Stimulated activated memory B cell treated with anti-CD40 and anti-IgM and Interleukin-4, amounts not matched to agents 10 μg/mL and 1 μg/mL and 100 μg/mL, for 72 hours (primary cell): ENCODE measurements at regions not wholly inside any gene's neighbourhood (a gene's known extent, or its start where the extent isn't known, plus 50 kb on each side); places are given as distances from the start of the nearest gene placed in this dataset.
"Not testable (repeated sequence)": the region's sequence is repeated elsewhere in the genome, so short reads cannot be mapped to it uniquely, and the experiment has no call there.

Source experiments
- ATAC-seq: fragments of 150-1000 bp; cut with Tn5 transposase; 2 replicates; pipeline ENCODE4 v1.10.0; 2021
- H3K27ac Mint-ChIP-seq: one replicate; pipeline ENCODE4 v1.8.0; 2022; ENCODE audit warnings: mild to moderate bottlenecking, mixed read lengths
- H3K27me3 Mint-ChIP-seq: one replicate; pipeline ENCODE4 v1.8.0; 2022; ENCODE audit warnings: mixed read lengths
- H3K36me3 Mint-ChIP-seq: one replicate; pipeline ENCODE4 v1.8.0; 2022; ENCODE audit warnings: mixed read lengths
- H3K4me1 Mint-ChIP-seq: one replicate; pipeline ENCODE4 v1.8.0; 2022; ENCODE audit warnings: mixed read lengths
- H3K4me3 Mint-ChIP-seq: one replicate; pipeline ENCODE4 v1.8.0; 2022; ENCODE audit warnings: mild to moderate bottlenecking, moderate library complexity, mixed read lengths
- H3K9me3 Mint-ChIP-seq: one replicate; pipeline ENCODE4 v1.8.0; 2022; ENCODE audit warnings: mixed read lengths

- Mint-ChIP-seq H3K4me1 (no peaks in the 10 kb centered on the region), H3K9me3 (no peaks in the 10 kb centered on the region), H3K27ac (no peak overlapping the region), H3K4me3 (no peak overlapping the region), H3K36me3 (no peaks in the 10 kb centered on the region), H3K27me3 (no peaks in the 10 kb centered on the region)
- no peak for ATAC-seq
Observed at GRCh38 chr1:209150114-209150513, 433.4 kb upstream of the CAMK1G start.

GRCh38 chr1:209153411-209153810 is 430.1 kb upstream of the CAMK1G start:
- Mint-ChIP-seq H3K4me1 (no peaks in the 10 kb centered on the region), H3K27me3 (no peaks in the 10 kb centered on the region), H3K27ac (no peak overlapping the region), H3K9me3 (no peaks in the 10 kb centered on the region), H3K36me3 (no peaks in the 10 kb centered on the region), H3K4me3 (no peak overlapping the region)
- ATAC-seq: no peak

GRCh38 chr1:209154912-209155311 is 428.6 kb upstream of the CAMK1G start:
- Mint-ChIP-seq H3K9me3 (no peaks in the 10 kb centered on the region), H3K27ac (no peak overlapping the region), H3K4me1 (no peaks in the 10 kb centered on the region), H3K4me3 (no peak overlapping the region), H3K27me3 (no peaks in the 10 kb centered on the region), H3K36me3 (no peaks in the 10 kb centered on the region)
- ATAC-seq: no peak

DNA sequence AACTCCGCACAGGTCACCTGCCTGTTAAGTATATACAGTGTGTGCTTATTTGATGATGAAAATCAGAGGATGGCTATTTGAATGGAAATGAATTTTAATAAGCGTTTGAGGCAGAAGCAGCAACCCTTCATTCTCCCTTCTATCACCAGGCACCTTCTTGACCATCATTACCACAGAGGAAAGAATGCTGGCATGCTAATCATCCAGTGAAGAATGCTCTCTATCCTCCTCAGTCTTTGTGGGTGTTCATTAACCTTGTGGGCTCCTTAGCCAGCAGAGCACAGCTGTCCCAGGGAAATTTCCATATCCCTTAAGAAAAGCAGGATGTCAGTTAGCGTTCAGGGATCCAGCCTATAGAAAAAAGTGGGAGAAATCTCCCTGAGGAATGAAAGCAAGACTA is 428.0 kb upstream of the CAMK1G start:
- no peak overlapping the region for H3K27ac Mint-ChIP-seq
- no peaks in the 10 kb centered on the region for H3K27me3 Mint-ChIP-seq
- no peak for ATAC-seq

DNA sequence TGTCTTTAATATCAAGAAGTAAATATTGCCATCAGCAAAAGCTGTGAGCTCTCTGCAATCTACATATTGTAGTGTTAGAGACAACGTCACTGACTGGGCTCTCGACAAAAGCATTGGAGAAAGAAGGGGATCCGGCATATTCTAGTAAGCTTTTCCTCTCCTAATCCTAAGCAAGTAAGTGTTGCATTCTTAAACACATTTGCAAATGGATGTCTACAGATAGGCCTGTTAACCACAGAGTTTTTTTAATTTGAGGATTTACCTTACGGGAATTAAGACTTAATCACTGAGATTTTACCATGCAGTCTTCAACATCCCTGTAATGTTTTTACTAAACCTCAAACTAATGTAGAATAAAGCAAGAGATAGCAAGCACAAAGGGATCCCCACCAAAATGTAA is 426.5 kb upstream of the CAMK1G start:
- no peak overlapping the region for H3K4me3 Mint-ChIP-seq
- no peak for ATAC-seq
- no peaks in the 10 kb centered on the region for H3K36me3 Mint-ChIP-seq
- H3K27me3 Mint-ChIP-seq: no peaks in the 10 kb centered on the region
- no peaks in the 10 kb centered on the region for H3K4me1 Mint-ChIP-seq
- no peaks in the 10 kb centered on the region for H3K9me3 Mint-ChIP-seq
- H3K27ac Mint-ChIP-seq: no peak overlapping the region

More for the DNA sequence above, 428.0 kb upstream of the CAMK1G start:
- H3K9me3 Mint-ChIP-seq: no peaks in the 10 kb centered on the region
- H3K4me3 Mint-ChIP-seq: no peak overlapping the region
- H3K36me3 Mint-ChIP-seq: no peaks in the 10 kb centered on the region
- H3K4me1 Mint-ChIP-seq: no peaks in the 10 kb centered on the region

DNA sequence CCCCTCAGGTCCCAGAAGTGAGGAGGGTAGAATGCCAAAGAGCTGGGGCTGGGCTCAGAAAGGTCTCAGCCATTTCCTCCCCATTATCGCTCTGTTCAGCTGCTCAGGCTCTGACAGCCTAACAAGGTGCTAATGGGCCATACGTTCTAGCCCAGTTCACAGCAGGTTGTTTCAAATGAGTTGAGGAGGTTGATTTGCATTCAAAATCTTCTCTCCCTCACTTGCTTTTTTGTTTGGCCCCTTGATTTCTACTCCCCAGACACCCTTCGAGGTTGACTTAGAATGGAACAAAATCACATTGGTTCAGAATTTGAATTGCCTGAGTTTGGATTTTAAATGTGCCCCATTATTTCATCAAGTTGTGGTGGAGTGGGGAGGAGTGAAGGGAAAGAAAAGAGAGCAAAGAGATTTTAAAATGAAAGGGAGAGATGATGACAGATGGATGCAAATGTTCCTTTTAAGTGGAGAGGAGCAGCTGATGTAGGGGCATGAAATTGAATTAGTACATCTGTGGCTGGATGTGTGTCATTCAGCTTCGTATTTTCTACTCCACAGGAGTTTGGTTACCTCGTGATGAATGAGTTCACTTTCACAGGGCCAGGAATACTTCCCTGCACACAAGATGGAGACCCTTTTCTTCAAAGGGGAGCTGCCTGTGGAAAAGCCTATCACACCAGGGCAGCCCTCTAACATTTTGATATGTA is 425.8 kb upstream of the CAMK1G start:
- ATAC-seq: no peak
- no peak overlapping the region for H3K4me3 Mint-ChIP-seq
- H3K36me3 Mint-ChIP-seq: no peaks in the 10 kb centered on the region
- H3K4me1 Mint-ChIP-seq: no peaks in the 10 kb centered on the region
- H3K27me3 Mint-ChIP-seq: no peaks in the 10 kb centered on the region
- H3K9me3 Mint-ChIP-seq: no peaks in the 10 kb centered on the region
- H3K27ac Mint-ChIP-seq: no peak overlapping the region

DNA sequence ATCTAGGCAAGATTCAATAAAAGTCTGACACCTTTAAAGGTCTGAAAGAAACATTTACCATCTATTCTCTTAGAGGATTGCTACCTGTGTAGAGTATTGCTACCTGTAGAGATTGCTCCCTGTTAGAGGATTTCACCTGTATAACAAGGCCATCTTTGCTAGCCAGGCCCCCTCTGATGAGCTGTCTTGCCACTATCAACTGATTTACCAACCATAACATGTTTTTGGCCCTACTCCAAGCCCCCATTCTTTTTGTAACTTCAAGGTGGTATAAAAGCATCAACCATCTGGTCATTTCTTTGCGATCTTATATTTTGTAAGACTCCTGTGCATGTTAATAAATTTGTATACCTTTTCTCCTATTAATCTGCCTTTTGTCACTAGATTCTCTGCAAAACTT is 424.7 kb upstream of the CAMK1G start:
- no peaks in the 10 kb centered on the region for H3K36me3 Mint-ChIP-seq
- no peaks in the 10 kb centered on the region for H3K4me1 Mint-ChIP-seq
- no peak for ATAC-seq
- H3K4me3 Mint-ChIP-seq: no peak overlapping the region
- H3K27ac Mint-ChIP-seq: no peak overlapping the region
- no peaks in the 10 kb centered on the region for H3K9me3 Mint-ChIP-seq
- no peaks in the 10 kb centered on the region for H3K27me3 Mint-ChIP-seq

- no peaks in the 10 kb centered on the region for H3K4me1 Mint-ChIP-seq
- ATAC-seq: no peak
- H3K27me3 Mint-ChIP-seq: no peaks in the 10 kb centered on the region
- no peaks in the 10 kb centered on the region for H3K36me3 Mint-ChIP-seq
- no peak overlapping the region for H3K4me3 Mint-ChIP-seq
- H3K9me3 Mint-ChIP-seq: no peaks in the 10 kb centered on the region
- no peak overlapping the region for H3K27ac Mint-ChIP-seq
Observed at GRCh38 chr1:209160230-209160629, 423.3 kb upstream of the CAMK1G start.

DNA sequence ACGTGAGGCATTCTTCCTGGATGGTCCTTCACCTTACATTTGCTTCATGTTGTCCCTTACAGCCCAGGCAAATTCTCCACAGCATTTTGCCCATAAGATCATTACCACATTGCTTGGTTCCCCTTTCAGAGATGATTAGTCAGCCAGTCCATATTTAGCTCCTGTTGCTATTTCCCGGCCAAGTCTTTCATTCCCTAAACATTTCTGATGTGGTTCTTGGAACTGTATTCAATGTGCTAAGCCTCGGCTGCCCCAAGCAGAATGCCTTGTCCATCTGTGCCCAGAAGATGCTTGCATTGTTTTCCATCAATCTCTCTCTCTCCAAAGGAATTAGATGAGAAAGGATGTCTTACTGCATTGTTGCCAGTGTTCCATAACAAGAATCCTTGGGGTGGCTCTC is 420.9 kb upstream of the CAMK1G start:
- Mint-ChIP-seq H3K9me3 (no peaks in the 10 kb centered on the region), H3K36me3 (no peaks in the 10 kb centered on the region), H3K27me3 (no peaks in the 10 kb centered on the region), H3K4me1 (no peaks in the 10 kb centered on the region), H3K4me3 (no peak overlapping the region), H3K27ac (no peak overlapping the region)
- ATAC-seq: no peak

DNA sequence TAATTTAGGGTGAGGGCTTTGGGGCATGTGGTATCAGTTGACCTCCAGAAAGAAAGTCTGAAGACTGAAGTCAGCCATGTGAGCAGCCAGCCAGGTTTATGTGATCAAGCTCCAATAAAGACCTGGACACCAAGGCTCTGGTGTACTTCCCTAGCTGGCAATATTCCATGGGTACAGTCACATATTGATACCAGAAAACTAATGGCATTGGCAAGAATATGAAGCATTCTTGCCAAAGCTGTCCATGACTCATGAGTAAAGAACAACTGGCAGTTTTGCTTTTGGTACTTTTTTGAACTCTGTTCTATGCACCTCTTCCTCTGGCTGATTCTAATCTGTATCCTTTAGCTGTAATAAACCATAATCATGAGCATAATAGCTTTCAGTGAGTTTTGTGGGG is 415.3 kb upstream of the CAMK1G start:
- Mint-ChIP-seq H3K9me3 (no peaks in the 10 kb centered on the region), H3K4me3 (no peak overlapping the region), H3K36me3 (no peaks in the 10 kb centered on the region), H3K27me3 (no peaks in the 10 kb centered on the region), H3K27ac (no peak overlapping the region), H3K4me1 (no peaks in the 10 kb centered on the region)
- no peak for ATAC-seq

GRCh38 chr1:209171151-209171550 is 412.4 kb upstream of the CAMK1G start:
- H3K27ac Mint-ChIP-seq: no peak overlapping the region
- H3K9me3 Mint-ChIP-seq: no peaks in the 10 kb centered on the region
- ATAC-seq: no peak
- H3K27me3 Mint-ChIP-seq: peaks cover 10% of the 10 kb centered on the region
- H3K36me3 Mint-ChIP-seq: no peaks in the 10 kb centered on the region
- H3K4me3 Mint-ChIP-seq: no peak overlapping the region
- H3K4me1 Mint-ChIP-seq: no peaks in the 10 kb centered on the region

GRCh38 chr1:209172286-209172685 is 411.2 kb upstream of the CAMK1G start:
- Mint-ChIP-seq H3K36me3 (no peaks in the 10 kb centered on the region), H3K27ac (no peak overlapping the region), H3K9me3 (no peaks in the 10 kb centered on the region), H3K4me1 (no peaks in the 10 kb centered on the region), H3K27me3 (peaks cover 10% of the 10 kb centered on the region), H3K4me3 (no peak overlapping the region)
- ATAC-seq: no peak

- not testable (repeated sequence) for H3K9me3 Mint-ChIP-seq, H3K4me1 Mint-ChIP-seq, ATAC-seq, H3K4me3 Mint-ChIP-seq, H3K27ac Mint-ChIP-seq, H3K36me3 Mint-ChIP-seq
- peaks cover 10% of the 10 kb centered on the region for H3K27me3 Mint-ChIP-seq
Observed at GRCh38 chr1:209172792-209173542, 410.5 kb upstream of the CAMK1G start.

DNA sequence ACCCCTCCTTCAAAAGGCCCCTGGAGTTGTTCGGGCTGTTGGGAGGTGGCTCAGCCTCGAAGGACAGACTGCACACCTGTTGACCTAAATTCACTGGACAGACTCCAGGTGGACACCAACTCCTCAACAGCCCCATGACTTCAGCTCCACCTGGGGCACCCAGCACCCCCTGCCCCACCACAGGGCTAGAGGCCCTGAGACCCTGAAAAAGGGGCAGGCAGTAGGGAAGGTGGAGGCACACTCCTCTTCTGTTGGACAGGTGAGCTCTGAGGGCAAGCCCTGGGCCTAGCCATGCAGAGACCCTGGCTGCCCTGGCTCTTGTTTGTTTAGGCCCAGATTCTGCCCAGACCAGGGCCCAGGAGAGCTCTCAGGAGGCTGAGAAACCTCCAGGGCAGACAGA is 409.7 kb upstream of the CAMK1G start:
- H3K36me3 Mint-ChIP-seq, ATAC-seq, H3K9me3 Mint-ChIP-seq, H3K27ac Mint-ChIP-seq, H3K4me1 Mint-ChIP-seq, H3K4me3 Mint-ChIP-seq: not testable (repeated sequence)
- H3K27me3 Mint-ChIP-seq: peaks cover 10% of the 10 kb centered on the region

DNA sequence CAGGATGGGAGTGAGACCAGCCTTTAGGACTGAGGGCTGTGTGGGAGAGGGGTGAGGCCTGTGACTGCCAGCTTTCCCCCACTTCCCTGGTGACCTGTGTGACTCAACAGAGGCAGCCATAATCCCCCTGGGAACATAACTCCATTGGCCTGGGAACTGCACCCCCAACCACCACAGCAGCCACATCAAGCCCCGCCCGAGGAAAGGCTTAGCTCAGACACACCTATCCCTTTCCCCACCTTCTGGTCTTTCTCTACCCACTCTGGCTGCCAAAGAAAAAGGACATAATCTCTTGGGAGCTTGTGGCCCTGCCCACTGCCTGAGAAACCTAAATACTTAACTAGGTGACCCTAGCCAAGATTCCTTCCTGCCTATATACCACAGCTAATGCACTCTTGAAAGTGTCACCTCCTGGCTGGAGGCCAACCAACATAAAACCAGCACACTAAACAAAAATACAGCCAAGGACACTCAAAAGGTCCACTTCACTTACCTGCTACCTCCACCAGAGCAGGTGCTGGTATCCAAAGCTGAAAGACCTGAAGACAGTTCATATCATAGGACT is 406.6 kb upstream of the CAMK1G start:
- Mint-ChIP-seq H3K36me3 (no peaks in the 10 kb centered on the region), H3K4me1 (no peaks in the 10 kb centered on the region), H3K9me3 (peaks cover 3% of the 10 kb centered on the region), H3K27ac (no peak overlapping the region), H3K4me3 (no peak overlapping the region), H3K27me3 (peaks cover 10% of the 10 kb centered on the region)
- no peak for ATAC-seq

GRCh38 chr1:209183195-209183594 is 400.3 kb upstream of the CAMK1G start:
- Mint-ChIP-seq H3K4me1 (no peaks in the 10 kb centered on the region), H3K36me3 (no peaks in the 10 kb centered on the region), H3K4me3 (no peak overlapping the region), H3K9me3 (peaks cover 18% of the 10 kb centered on the region), H3K27me3 (no peaks in the 10 kb centered on the region), H3K27ac (no peak overlapping the region)
- ATAC-seq: no peak
